H1 (cell line): ENCODE measurements at regions not wholly inside any gene's neighbourhood (a gene's known extent, or its start where the extent isn't known, plus 50 kb on each side); places are given as distances from the start of the nearest gene placed in this dataset.

Source experiments
- BCL11A ChIP-seq, 2 experiments: IDR thresholded peaks; one replicate each; pipeline ENCODE4 v1.6.1; 2011; ENCODE audit warnings: low read depth in 2 of 2, low read length in 2 of 2, mild to moderate bottlenecking in 2 of 2
- TF ChIP-seq, protein P1 (sequence below): IDR thresholded peaks from 2 replicates; pipeline ENCODE4 v1.6.1; 2012; ENCODE audit warnings: inconsistent platforms

- TF ChIP-seq BCL11A (IDR thresholded peaks at IDR 0.05; ENCODE audit: low read depth in 2 of 2, low read length in 2 of 2), result no peak
- TF ChIP-seq, protein P1, sequence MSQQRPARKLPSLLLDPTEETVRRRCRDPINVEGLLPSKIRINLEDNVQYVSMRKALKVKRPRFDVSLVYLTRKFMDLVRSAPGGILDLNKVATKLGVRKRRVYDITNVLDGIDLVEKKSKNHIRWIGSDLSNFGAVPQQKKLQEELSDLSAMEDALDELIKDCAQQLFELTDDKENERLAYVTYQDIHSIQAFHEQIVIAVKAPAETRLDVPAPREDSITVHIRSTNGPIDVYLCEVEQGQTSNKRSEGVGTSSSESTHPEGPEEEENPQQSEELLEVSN, result no peak
Observed at GRCh38 chr22:22955276-22955798, 67.7 kb downstream of the IGLL5 start.
